ENCODE measurements at regions not wholly inside any gene's neighbourhood (a gene's known extent, or its start where the extent isn't known, plus 50 kb on each side); places are given as distances from the start of the nearest gene placed in this dataset.

DNA sequence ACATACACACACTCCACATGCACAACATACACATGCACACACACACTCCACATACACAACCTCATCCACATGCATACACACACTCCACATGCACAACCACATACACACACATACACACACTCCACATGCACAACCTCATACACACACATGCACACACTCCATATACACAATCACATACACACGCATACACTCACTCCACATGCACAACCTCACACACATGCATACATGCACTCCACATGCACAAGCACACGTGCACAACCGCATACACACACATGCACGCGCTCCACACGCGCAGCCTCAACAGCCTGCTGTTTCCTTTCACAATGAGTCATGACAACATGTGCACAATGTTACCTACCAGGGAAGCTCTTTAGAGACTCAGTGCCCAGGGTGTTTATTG is 61.2 kb upstream of the TMEM132C start:
- TF ChIP-seq, protein P1, sequence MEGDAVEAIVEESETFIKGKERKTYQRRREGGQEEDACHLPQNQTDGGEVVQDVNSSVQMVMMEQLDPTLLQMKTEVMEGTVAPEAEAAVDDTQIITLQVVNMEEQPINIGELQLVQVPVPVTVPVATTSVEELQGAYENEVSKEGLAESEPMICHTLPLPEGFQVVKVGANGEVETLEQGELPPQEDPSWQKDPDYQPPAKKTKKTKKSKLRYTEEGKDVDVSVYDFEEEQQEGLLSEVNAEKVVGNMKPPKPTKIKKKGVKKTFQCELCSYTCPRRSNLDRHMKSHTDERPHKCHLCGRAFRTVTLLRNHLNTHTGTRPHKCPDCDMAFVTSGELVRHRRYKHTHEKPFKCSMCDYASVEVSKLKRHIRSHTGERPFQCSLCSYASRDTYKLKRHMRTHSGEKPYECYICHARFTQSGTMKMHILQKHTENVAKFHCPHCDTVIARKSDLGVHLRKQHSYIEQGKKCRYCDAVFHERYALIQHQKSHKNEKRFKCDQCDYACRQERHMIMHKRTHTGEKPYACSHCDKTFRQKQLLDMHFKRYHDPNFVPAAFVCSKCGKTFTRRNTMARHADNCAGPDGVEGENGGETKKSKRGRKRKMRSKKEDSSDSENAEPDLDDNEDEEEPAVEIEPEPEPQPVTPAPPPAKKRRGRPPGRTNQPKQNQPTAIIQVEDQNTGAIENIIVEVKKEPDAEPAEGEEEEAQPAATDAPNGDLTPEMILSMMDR (IDR thresholded peaks at IDR 0.05 in 4 of 5, conservative IDR thresholded peaks at IDR 0.05 in 1 of 5), result no peak
- no peak for TF ChIP-seq POLR2A (IDR thresholded peaks at IDR 0.05)

All from gastrocnemius medialis (tissue), 4 donors.